ENCODE measurements at regions not wholly inside any gene's neighbourhood (a gene's known extent, or its start where the extent isn't known, plus 50 kb on each side); places are given as distances from the start of the nearest gene placed in this dataset.
A peak's percentile ranks its signal among the peaks of the same experiment; 100 is the strongest.
"Not testable (repeated sequence)": the region's sequence is repeated elsewhere in the genome, so short reads cannot be mapped to it uniquely, and the experiment has no call there.

DNA sequence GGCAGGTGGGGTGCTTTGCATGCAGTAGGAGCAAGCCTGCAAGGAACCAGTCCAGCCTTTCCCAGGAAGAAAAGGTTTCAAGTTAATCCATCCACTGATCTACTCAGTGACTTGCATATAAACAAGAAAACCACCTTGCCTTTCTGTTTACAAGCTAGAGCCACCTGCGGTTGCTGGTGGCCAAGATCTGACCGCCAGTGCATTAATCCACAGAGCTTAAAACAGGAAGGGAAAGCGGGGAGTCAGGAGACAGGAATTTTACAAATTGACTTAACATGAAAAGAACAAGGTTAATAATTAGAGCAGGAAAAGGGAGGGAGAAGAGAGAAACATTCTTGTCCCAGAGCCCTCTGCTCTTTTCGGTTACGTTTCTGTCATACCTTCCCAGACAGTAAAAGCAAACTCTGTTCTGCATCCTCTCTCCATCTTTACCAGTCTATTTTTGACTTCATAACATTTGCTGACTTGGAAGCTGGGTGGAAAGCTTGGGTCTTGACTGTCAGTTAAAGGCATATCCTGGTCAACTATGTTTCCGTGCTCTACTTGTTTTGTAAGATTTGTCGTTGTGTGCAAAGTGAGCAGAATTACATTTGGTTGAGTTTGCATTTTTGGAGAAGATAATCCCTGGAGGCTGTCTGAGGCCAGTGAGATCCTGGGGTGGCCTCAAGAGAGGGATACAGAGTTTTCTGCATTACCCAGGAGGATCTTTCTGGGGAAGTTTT, 760.6 kb downstream of the EFNB2 start:
- DNase-seq, result no peak

- DNase-seq, result peak; percentile 64
These were observed 761.5 kb downstream of the EFNB2 start for GRCh38 chr13:105773863-105774538.

DNA sequence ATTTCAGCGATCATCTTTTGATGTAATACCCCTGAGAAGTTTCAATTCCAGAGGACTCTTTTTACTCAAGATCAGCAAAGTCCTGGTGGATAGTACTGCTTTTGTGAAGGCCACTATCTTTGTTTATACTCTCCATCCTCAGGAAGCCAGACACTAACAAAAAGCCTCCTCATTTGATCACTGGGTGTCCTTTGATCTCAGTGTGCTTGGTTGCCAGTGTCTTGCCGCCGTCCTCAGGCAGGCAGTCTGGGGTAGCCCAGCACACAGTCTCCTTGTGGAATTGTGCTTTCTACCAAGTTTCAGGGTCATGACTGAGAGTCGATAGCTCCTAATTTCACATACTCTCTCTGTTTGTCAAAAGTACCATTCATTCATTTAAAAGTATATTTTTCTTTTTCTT, 762.2 kb downstream of the EFNB2 start:
- no peak for DNase-seq

- DNase-seq, result peak; percentile 50
These were observed 771.0 kb downstream of the EFNB2 start for GRCh38 chr13:105764486-105764885.

GRCh38 chr13:105763851-105764250, 771.6 kb downstream of the EFNB2 start:
- DNase-seq, result peak; percentile 12

DNA sequence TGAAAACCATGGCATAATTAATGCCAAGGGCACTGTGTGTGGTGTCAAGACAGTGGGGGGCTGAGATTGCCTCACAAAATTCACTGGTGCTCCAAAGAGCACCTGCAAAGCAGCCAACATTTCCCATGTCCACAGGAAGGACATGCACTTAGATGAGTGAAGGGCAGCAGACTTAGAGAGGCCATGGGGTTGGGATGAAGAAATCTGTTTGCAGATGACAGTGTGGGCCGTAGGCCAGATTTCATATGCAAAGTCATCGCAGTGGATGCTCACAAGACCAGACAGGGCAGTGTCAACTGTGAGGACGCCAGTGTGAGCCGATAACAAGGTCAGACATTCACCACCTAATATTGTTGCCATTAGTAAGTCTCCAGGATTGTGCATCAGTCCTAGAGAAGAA, 773.4 kb downstream of the EFNB2 start:
- no peak for DNase-seq

DNA sequence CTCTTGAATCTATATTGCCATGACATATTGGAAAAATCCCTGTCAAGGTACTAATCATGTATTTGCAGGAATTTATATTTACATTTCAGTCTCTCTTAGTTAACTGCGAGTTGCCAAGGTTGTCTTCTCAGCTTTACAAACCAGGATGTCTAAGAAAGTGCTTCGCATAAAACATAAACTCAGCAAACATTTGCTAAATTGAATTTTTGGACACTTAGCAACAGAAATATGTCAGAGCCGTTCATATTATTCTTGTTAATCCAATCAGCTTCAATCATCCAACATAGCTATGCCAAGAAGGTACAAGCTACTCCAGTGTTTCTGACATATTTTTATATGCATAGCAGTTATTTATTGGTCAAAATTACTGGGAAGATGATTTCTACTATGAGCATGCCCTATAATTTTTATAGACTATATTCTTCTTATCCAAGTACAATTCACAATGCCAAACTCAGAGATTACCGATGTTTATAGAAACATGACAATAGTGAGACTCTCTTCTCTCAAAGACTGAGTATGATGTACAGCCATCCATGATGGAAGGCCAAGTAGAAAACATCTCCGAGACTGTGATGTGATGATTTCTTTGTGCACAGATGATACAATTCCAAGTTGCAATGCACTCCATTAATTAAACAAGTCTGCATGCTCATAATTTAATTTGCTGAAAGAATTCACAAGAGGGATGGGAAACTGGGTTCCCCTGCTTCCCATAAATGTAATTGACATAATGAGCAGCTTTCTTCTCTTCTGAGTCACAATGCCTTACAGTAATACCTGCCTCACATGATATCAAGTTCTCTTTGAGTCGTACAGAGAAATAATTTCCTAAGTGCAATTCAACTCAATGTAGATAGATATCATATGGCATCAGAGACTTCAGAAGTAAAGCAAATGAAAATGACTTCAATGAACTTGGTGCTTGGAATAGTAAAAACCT, 776.3 kb downstream of the EFNB2 start:
- DNase-seq, result no peak

DNA sequence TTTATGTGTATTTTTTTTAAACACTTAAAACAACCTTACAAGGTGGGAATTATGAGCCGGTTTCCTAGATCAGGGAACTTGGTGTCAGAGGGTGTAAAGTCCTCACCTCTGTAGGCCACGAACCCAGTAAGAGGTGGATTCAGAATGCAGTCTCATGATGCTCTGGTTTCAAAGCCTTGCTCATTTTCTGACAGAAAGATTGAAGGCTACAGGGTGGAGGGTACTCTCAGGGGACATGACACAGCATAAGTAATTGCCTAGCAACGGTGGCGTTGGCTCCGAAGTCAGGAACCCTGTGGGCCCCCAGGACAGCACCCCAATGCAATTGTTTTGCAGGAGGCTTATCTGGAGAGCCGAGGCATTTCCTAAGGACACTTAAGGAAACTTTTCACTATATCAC, 794.7 kb downstream of the EFNB2 start:
- DNase-seq, result no peak

- DNase-seq, result no peak
These were observed 797.8 kb downstream of the EFNB2 start for GRCh38 chr13:105737688-105738087.

DNA sequence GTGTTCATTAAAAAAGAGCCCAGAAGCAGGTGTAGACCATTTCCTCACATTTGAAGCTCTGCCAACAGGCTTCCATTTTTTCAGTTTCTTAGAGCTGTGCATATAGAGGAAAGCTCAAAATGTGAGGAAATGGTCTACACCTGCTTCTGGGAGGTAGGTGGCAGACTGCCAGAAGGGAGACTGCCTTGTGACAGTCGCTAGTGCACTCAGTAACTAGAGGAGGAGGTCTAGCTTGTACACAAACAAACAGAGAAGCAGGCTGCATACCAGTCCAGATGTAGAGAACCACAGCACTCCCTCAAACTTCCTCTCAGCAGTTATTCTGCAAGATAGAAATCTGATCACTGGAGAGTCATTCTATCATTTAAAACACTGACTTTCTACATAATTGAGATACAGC, 800.2 kb downstream of the EFNB2 start:
- DNase-seq, result no peak

DNA sequence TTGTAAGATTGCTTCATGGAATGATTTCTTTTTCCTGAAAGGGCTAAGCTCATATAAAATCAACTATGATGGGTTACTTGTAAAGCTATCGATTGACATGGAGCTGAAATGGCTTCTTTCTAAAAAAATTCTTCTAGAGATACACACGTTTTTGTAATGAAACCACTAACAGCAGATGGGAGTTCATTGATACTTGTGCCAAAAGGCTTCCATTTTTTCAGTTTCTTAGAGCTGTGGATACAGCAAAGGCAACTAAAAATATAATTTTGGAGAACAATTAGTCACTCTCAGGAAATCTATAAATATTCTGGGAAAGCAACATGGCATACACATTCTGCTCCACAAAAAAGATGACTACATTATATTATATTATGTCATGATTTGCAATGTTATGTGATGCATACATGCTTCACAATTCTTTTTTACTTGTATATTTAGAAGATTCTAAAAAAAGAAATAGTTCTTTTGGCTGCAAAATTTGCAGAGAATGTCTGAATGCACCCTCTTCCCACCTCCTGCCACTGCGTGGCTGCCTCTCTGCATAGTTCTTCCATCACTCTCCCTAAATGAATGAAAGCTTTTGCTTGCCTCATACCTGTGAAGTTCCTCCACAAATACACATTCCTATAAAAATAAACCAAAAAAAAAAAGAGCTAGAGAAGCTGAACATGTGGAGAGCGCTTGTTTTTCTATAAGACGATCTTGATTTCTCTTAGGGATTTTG, 802.5 kb downstream of the EFNB2 start:
- DNase-seq, result peak; percentile 6

GRCh38 chr13:105725887-105726286, 809.6 kb downstream of the EFNB2 start:
- no peak for DNase-seq

DNA sequence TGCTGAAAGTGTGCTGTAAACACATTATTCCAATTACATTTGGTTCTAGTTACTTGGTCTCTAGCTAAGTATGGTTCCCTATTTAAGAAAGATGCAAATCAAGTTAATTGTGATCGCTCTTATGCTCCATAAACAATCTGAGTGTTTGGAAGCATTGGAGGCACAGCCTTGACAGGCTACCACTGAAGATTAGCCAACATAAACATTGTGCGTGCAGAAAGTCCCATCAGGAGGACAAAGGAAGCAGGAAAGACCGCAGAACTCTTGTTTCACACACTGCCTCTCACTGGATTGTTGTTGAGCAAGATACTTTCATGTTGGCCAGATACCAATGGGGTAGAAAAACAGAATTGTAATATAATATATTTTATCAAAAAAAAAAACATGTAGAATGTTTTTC, 814.4 kb downstream of the EFNB2 start:
- DNase-seq, result peak; percentile 31

GRCh38 chr13:105719859-105720258, 815.6 kb downstream of the EFNB2 start:
- no peak for DNase-seq

GRCh38 chr13:105709181-105709580, 826.3 kb downstream of the EFNB2 start:
- DNase-seq, result no peak

GRCh38 chr13:105703843-105704242, 831.6 kb downstream of the EFNB2 start:
- no peak for DNase-seq

DNA sequence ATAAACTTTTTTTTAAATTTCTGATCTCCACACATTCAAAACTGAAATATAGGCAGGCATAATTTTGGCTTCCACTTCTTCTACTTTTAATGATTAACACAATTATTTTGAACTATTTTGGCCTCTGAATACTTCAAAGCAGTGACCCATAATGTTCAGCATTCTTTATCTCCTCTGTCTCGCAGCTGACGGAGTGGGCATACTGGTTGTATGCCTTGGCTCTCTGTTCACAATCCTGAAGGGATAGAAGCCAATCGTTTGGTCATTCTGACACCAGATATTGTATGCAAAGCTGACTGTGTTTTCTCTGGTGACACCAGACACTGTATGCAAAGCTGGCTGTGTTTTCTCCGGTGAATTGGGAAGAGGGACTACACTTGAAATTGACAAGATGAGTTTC, 833.0 kb downstream of the EFNB2 start:
- no peak for DNase-seq

GRCh38 chr13:105692769-105693168, 842.7 kb downstream of the EFNB2 start:
- no peak for DNase-seq

DNA sequence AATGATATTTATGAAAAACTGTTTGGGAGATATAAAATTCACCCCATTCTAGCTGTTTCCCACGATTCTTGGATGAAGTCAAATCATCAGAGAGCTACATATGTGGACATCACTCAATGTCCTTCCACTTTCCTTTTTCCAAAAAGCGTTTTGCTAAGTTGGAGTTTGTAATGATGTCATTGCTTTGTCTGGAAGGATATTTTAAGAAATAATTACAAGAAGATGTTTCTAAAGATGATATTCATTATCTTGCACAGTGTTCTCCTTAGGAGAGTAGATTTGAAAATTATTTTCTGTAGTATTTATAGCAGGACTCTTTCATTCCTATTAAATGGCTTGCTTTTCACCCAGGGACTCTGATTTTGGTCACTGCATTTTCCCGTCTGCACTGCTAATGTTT, 851.2 kb downstream of the EFNB2 start:
- no peak for DNase-seq

DNA sequence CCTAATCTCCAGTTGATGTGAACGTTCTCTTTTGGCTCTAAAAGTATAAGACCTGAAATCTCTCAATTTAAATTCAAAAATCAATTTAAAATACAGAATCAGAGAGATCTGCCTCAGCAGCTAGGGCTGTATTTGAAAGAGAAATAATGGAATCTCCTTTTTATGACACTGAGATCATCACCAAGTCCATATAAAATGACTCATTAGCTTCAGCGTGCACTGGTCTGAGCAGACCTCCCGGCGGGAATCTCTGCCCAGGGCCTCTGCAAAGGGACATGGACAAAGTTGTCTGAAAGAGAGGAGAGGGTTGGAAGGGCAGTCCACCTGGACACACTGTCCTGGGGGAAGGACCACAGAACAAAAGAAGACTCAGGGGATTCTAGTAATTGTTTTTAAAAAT, 855.6 kb downstream of the EFNB2 start:
- no peak for DNase-seq

DNA sequence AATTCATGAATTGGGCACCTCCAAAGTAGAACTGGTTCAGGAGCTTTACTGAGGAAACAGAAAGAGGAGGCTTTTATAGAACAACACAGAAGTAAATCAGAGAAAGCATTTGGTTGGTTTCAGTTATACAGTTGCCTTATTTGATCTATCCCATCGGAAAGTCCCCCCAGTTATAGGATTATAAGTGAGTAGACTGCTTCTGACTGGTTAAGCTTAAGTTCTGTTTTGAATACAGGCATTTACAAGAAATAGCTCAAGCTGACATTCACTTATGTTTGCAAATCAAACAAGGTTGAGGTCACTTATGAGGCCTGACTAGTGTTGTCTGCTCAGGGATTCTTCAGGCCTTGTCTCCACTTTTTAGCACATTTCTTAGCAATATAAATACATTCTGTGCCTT, 857.4 kb downstream of the EFNB2 start:
- no peak for DNase-seq

DNA sequence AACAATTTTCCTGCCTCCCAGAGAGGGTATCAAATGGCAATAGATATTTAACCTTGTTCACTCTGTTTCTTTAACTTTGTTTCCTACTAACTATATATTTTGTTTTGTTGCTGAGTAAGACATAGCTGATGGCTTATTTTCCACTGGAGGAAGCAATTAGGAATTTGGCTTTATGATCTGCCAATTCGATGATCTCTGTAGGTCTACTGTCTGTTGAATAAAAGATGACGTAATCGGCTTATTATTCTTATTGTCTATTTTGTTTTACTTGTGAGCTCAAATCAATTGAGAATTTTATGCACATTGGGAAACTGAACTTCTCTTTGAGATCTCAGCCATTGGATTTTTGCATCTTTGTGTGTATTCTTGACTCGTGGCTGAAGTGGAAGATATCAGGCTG, 862.6 kb downstream of the EFNB2 start:
- DNase-seq, result no peak

GRCh38 chr13:105671131-105671530, 864.3 kb downstream of the EFNB2 start:
- not testable (repeated sequence) for DNase-seq

All from fibroblast of skin of abdomen (primary cell).